ENCODE measurements at regions not wholly inside any gene's neighbourhood (a gene's known extent, or its start where the extent isn't known, plus 50 kb on each side); places are given as distances from the start of the nearest gene placed in this dataset.

GRCh38 chr18:66937546-66937945 lies 333.7 kb upstream of the CDH19 start:
- no peaks in the 10 kb centered on the region for H3K79me2 ChIP-seq (ENCODE audit: insufficient read depth, low read length)
- no peak overlapping the region for H3K4me2 ChIP-seq (ENCODE audit: low read length)
- no peaks in the 10 kb centered on the region for H3K36me3 ChIP-seq (ENCODE audit: insufficient read depth, low read length)
- TF ChIP-seq CTCF (IDR thresholded peaks at IDR 0.05; ENCODE audit: low read length), result no peak
- TF ChIP-seq EZH2 (IDR thresholded peaks at IDR 0.05; ENCODE audit: borderline replicate concordance, low read length), result no peak
- 0 out of 2 replicates have a peak, but pooled peaks cover 3% of the 10 kb centered on the region for H3K9me3 ChIP-seq (ENCODE audit: low read length)
- no peak overlapping the region for H3K4me3 ChIP-seq (ENCODE audit: low read depth, low read length, poor library complexity, severe bottlenecking)
- H3K9me2 ChIP-seq (ENCODE audit: low read depth, low read length), result no peaks in the 10 kb centered on the region
- H4K20me1 ChIP-seq (ENCODE audit: insufficient read depth, low read length), result no peaks in the 10 kb centered on the region
- H3K9ac ChIP-seq (ENCODE audit: low read length), result no peak overlapping the region
- H3K4me1 ChIP-seq (ENCODE audit: insufficient read depth, low read length, severe bottlenecking), result no peaks in the 10 kb centered on the region
- no peaks in the 10 kb centered on the region for H3K27me3 ChIP-seq (ENCODE audit: insufficient read depth, low read length)
- no peak overlapping the region for H2AFZ ChIP-seq (ENCODE audit: low read length)
- no peak overlapping the region for H3K27ac ChIP-seq (ENCODE audit: low read depth, low read length, poor library complexity, severe bottlenecking)
- H3F3A ChIP-seq (ENCODE audit: insufficient read depth, low read length), result no peaks in the 10 kb centered on the region

- H3K9me2 ChIP-seq (ENCODE audit: low read depth, low read length), result no peaks in the 10 kb centered on the region
- no peak overlapping the region for H3K9ac ChIP-seq (ENCODE audit: low read length)
- no peaks in the 10 kb centered on the region for H3K79me2 ChIP-seq (ENCODE audit: insufficient read depth, low read length)
- no peaks in the 10 kb centered on the region for H4K20me1 ChIP-seq (ENCODE audit: insufficient read depth, low read length)
- H3K4me1 ChIP-seq (ENCODE audit: insufficient read depth, low read length, severe bottlenecking), result no peaks in the 10 kb centered on the region
- H3K4me2 ChIP-seq (ENCODE audit: low read length), result no peak overlapping the region
- H3K9me3 ChIP-seq (ENCODE audit: low read length), result no peaks in the 10 kb centered on the region
- H2AFZ ChIP-seq (ENCODE audit: low read length), result no peak overlapping the region
- no peak for TF ChIP-seq EZH2 (IDR thresholded peaks at IDR 0.05; ENCODE audit: borderline replicate concordance, low read length)
- TF ChIP-seq CTCF (IDR thresholded peaks at IDR 0.05; ENCODE audit: low read length), result no peak
- H3K27me3 ChIP-seq (ENCODE audit: insufficient read depth, low read length), result no peaks in the 10 kb centered on the region
- H3K4me3 ChIP-seq (ENCODE audit: low read depth, low read length, poor library complexity, severe bottlenecking), result no peak overlapping the region
- H3K36me3 ChIP-seq (ENCODE audit: insufficient read depth, low read length), result no peaks in the 10 kb centered on the region
- H3F3A ChIP-seq (ENCODE audit: insufficient read depth, low read length), result no peaks in the 10 kb centered on the region
- H3K27ac ChIP-seq (ENCODE audit: low read depth, low read length, poor library complexity, severe bottlenecking), result no peak overlapping the region
These were observed 327.1 kb upstream of the CDH19 start for GRCh38 chr18:66931010-66931409.

GRCh38 chr18:66916834-66917233 lies 312.9 kb upstream of the CDH19 start:
- no peak for TF ChIP-seq CTCF (IDR thresholded peaks at IDR 0.05; ENCODE audit: low read length)
- Histone ChIP-seq H3K27ac (ENCODE audit: low read depth, low read length, poor library complexity, severe bottlenecking) (no peak overlapping the region), H3K4me3 (ENCODE audit: low read depth, low read length, poor library complexity, severe bottlenecking) (no peak overlapping the region), H3K9me3 (ENCODE audit: low read length) (no peaks in the 10 kb centered on the region), H3K9me2 (ENCODE audit: low read depth, low read length) (no peaks in the 10 kb centered on the region), H4K20me1 (ENCODE audit: insufficient read depth, low read length) (no peaks in the 10 kb centered on the region), H3K36me3 (ENCODE audit: insufficient read depth, low read length) (no peaks in the 10 kb centered on the region), H3K9ac (ENCODE audit: low read length) (no peak overlapping the region), H3F3A (ENCODE audit: insufficient read depth, low read length) (no peaks in the 10 kb centered on the region), H3K4me2 (ENCODE audit: low read length) (no peak overlapping the region), H3K4me1 (ENCODE audit: insufficient read depth, low read length, severe bottlenecking) (no peaks in the 10 kb centered on the region), H3K79me2 (ENCODE audit: insufficient read depth, low read length) (no peaks in the 10 kb centered on the region), H2AFZ (ENCODE audit: low read length) (no peak overlapping the region), H3K27me3 (ENCODE audit: insufficient read depth, low read length) (no peaks in the 10 kb centered on the region)
